ENCODE measurements at regions not wholly inside any gene's neighbourhood (a gene's known extent, or its start where the extent isn't known, plus 50 kb on each side); places are given as distances from the start of the nearest gene placed in this dataset.

DNA sequence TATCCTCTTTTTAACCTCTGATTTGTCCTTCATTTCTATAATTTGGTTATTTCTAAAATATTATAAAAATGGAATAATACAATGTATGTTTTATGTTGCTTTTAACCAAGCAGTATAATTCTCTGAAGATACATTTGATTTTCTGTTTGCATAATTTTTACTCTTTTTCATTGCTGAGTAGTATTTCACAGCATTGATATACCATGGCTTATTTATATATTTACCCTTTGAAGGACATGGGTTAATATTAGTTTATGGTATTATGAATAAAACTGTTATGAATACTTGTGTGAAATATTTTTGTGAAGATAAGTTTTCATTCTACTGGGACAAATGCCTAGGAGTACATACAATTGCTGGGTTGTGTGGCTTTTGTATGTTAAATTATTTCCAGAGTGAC lies 748.6 kb downstream of the TENT5A start:
- TF ChIP-seq, protein P1, sequence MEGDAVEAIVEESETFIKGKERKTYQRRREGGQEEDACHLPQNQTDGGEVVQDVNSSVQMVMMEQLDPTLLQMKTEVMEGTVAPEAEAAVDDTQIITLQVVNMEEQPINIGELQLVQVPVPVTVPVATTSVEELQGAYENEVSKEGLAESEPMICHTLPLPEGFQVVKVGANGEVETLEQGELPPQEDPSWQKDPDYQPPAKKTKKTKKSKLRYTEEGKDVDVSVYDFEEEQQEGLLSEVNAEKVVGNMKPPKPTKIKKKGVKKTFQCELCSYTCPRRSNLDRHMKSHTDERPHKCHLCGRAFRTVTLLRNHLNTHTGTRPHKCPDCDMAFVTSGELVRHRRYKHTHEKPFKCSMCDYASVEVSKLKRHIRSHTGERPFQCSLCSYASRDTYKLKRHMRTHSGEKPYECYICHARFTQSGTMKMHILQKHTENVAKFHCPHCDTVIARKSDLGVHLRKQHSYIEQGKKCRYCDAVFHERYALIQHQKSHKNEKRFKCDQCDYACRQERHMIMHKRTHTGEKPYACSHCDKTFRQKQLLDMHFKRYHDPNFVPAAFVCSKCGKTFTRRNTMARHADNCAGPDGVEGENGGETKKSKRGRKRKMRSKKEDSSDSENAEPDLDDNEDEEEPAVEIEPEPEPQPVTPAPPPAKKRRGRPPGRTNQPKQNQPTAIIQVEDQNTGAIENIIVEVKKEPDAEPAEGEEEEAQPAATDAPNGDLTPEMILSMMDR (IDR thresholded peaks at IDR 0.05; ENCODE audit: low read depth, low read length): no peak
- TF ChIP-seq MYC (IDR thresholded peaks at IDR 0.05; ENCODE audit: low read depth, low read length) (no peak), POLR2A (IDR thresholded peaks at IDR 0.05; ENCODE audit: extremely low read depth, insufficient read length) (no peak)
- TF ChIP-seq, protein P2, sequence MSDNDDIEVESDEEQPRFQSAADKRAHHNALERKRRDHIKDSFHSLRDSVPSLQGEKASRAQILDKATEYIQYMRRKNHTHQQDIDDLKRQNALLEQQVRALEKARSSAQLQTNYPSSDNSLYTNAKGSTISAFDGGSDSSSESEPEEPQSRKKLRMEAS (IDR thresholded peaks at IDR 0.05; ENCODE audit: low read depth, low read length): no peak

All from NB4 (cell line).